Transverse colon (tissue), 4 donors: ENCODE measurements at regions not wholly inside any gene's neighbourhood (a gene's known extent, or its start where the extent isn't known, plus 50 kb on each side); places are given as distances from the start of the nearest gene placed in this dataset.

Source experiments
- DNase-seq: peaks from one replicate; pipeline ENCODE4 v3.0.0-alpha.2; 2019
- H3K27ac ChIP-seq, 4 donors: fragments of 200-600 bp; sonication (generic); 2 replicates each; pipeline ENCODE4 v1.5.1; 2016 to 2018; ENCODE audit warnings: inconsistent platforms in 4 of 4
- H3K27me3 ChIP-seq: fragments of 200-600 bp; sonication (generic); 2 replicates; pipeline ENCODE4 v1.5.1; 2017; ENCODE audit warnings: inconsistent platforms
- H3K36me3 ChIP-seq, 4 donors: fragments of 200-600 bp; sonication (generic); 2 replicates each; pipeline ENCODE4 v1.5.1; 2017 to 2019; ENCODE audit warnings: inconsistent platforms in 4 of 4
- H3K4me1 ChIP-seq, 4 donors: fragments of 200-600 bp; sonication (generic); 2 replicates each; pipeline ENCODE4 v1.5.1; 2017 to 2020; ENCODE audit warnings: inconsistent platforms in 4 of 4
- H3K4me3 ChIP-seq, 4 donors: fragments of 200-600 bp; sonication (generic); 1 replicate in 1 of 4; 2 replicates in 3 of 4; pipeline versions ENCODE4 v1.5.1 to v1.6.1; 2017 to 2019; ENCODE audit warnings: inconsistent platforms in 4 of 4
- H3K9me3 ChIP-seq, 2 donors: fragments of 200-600 bp; sonication (generic); 2 replicates each; pipeline ENCODE4 v1.5.1; 2017 to 2019; ENCODE audit warnings: inconsistent platforms in 2 of 2
- EP300 ChIP-seq: sonication (generic); formaldehyde crosslinking; IDR thresholded peaks from one replicate; pipeline ENCODE4 v1.6.1; 2017; ENCODE audit warnings: antibody characterized with exemption, low read depth
- POLR2A ChIP-seq: fragments of 450-650 bp; IDR thresholded peaks from one replicate; pipeline ENCODE4 v1.6.1; 2016; ENCODE audit warnings: antibody characterized with exemption, mild to moderate bottlenecking, moderate library complexity
- POLR2AphosphoS5 ChIP-seq, 3 donors: sonication (generic); formaldehyde crosslinking; IDR thresholded peaks; one replicate each; pipeline ENCODE4 v1.6.1; 2016; ENCODE audit warnings: antibody characterized with exemption in 3 of 3
- WGBS, 2 donors: methylation state at CpG; one replicate each; pipeline ENCODE4 v1.1.5; 2018; ENCODE audit warnings: low coverage in 1 of 2; 5-methylcytosine and 5-hydroxymethylcytosine counted together
- in situ Hi-C, 4 donors: fragments of 200-750 bp; cut with MboI; loops; one replicate each; pipeline versions ENCODE4 v1.15.0 to v1.15.1; 2017; ENCODE audit warnings: low sequenced_read_pairs in 3 of 4, low pct_ligation_motif_present in 1 of 4, low pct_unique_long_range_greater_than_20kb in 1 of 4
- intact Hi-C: fragments of 100-400 bp; cut with DNase I; formaldehyde crosslinking; loops from one replicate; pipeline ENCODE4 v1.15.1; 2023; ENCODE audit warnings: low total_unique reads
- TF ChIP-seq, protein P1 (sequence below), 5 experiments: fragments of 200-600 bp in 3 of 5; fragments of 450-650 bp in 2 of 5; sonication (generic) in 3 of 5; IDR thresholded peaks; 1 replicate in 2 of 5; 2 replicates in 3 of 5; pipeline ENCODE4 v1.5.1; 2016 to 2017; ENCODE audit warnings: antibody characterized with exemption in 5 of 5, inconsistent platforms in 3 of 5, mild to moderate bottlenecking in 2 of 5, moderate library complexity in 1 of 5

DNA sequence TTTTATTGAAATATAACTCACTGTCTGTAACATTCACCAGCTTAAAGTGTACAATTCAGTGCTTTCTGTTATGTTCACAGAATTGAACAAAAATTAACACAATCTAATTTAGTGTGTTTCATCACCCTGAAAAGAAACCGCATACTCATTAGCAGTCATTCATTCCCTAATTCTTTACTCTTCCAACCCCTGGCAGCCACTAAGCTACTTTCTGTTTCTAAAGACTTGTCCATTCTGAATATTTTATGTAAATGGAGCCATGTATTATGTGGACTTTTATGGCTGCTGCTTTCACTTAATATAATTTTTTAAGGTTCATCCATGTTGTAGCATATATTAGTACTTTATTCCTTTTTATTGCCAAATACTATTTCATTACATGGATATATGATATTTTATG is 94.7 kb upstream of the ATP8A1 start:
- no peaks in the 10 kb centered on the region for H3K36me3 ChIP-seq
- H3K4me3 ChIP-seq: no peak overlapping the region
- H3K4me1 ChIP-seq: no peaks in the 10 kb centered on the region
- in situ Hi-C loops: loop anchor here in 2 of 4 donors (10.0 to 25.0 kb wide), 2 partner anchors 187 to 189 kb away; no protein-coding TSS in a partner anchor
- H3K27me3 ChIP-seq: no peaks in the 10 kb centered on the region
- no peak for DNase-seq
- H3K27ac ChIP-seq: no peak overlapping the region
- intact Hi-C loops: no loop called here
- no peaks in the 10 kb centered on the region for H3K9me3 ChIP-seq
- 91 to 100% methylated on average over 1 of the region's 1 CpG for WGBS, 2 donors
- TF ChIP-seq POLR2A (no peak), POLR2AphosphoS5 (IDR thresholded peaks at IDR 0.05) (no peak), EP300 (no peak)
- TF ChIP-seq, protein P1, sequence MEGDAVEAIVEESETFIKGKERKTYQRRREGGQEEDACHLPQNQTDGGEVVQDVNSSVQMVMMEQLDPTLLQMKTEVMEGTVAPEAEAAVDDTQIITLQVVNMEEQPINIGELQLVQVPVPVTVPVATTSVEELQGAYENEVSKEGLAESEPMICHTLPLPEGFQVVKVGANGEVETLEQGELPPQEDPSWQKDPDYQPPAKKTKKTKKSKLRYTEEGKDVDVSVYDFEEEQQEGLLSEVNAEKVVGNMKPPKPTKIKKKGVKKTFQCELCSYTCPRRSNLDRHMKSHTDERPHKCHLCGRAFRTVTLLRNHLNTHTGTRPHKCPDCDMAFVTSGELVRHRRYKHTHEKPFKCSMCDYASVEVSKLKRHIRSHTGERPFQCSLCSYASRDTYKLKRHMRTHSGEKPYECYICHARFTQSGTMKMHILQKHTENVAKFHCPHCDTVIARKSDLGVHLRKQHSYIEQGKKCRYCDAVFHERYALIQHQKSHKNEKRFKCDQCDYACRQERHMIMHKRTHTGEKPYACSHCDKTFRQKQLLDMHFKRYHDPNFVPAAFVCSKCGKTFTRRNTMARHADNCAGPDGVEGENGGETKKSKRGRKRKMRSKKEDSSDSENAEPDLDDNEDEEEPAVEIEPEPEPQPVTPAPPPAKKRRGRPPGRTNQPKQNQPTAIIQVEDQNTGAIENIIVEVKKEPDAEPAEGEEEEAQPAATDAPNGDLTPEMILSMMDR (IDR thresholded peaks at IDR 0.05): no peak

DNA sequence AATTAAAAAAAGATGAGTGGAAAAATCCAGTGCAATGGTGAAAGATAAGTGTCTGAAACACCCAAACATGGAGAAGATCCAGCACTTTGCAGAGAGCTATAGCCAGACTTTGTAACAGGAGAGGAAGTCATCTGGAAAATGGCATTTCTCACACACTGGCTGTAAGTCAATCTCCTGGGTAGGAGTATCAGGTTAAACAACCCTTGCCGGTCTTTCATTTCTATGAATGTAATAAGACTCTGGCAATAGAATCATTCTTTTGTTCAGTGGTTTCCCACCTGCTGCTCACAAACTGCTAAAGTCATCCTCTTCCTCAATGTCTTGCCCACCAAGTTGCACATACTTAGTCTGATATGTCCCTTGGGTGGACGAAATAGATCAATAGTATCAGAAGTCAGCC is 94.0 kb upstream of the ATP8A1 start:
- DNase-seq: no peak
- H3K27ac ChIP-seq: no peak overlapping the region
- H3K4me1 ChIP-seq: no peaks in the 10 kb centered on the region
- H3K36me3 ChIP-seq: no peaks in the 10 kb centered on the region
- TF ChIP-seq POLR2A (no peak), POLR2AphosphoS5 (IDR thresholded peaks at IDR 0.05) (no peak), EP300 (no peak)
- TF ChIP-seq, protein P1 (IDR thresholded peaks at IDR 0.05): no peak
- no peak overlapping the region for H3K4me3 ChIP-seq
- intact Hi-C loops (no loop called here), in situ Hi-C loops (loop anchor here in 2 of 4 donors (10.0 to 25.0 kb wide), 2 partner anchors 186 to 189 kb away; no protein-coding TSS in a partner anchor)
- no peaks in the 10 kb centered on the region for H3K9me3 ChIP-seq
- WGBS, 2 donors: 59 to 75% methylated on average over 2 of the region's 2 CpGs
- H3K27me3 ChIP-seq: no peaks in the 10 kb centered on the region

- no peaks in the 10 kb centered on the region for H3K4me1 ChIP-seq
- in situ Hi-C loops: loop anchor here in 2 of 4 donors (10.0 to 25.0 kb wide), 2 partner anchors 185 to 188 kb away; no protein-coding TSS in a partner anchor
- TF ChIP-seq POLR2AphosphoS5 (IDR thresholded peaks at IDR 0.05) (no peak), POLR2A (no peak), EP300 (no peak)
- TF ChIP-seq, protein P1 (IDR thresholded peaks at IDR 0.05): peak in 1 of 5 experiments; percentile 13
- WGBS, 2 donors: 60 to 69% methylated on average over 1 of the region's 1 CpG
- DNase-seq: no peak
- no peak overlapping the region for H3K27ac ChIP-seq
- H3K36me3 ChIP-seq: no peaks in the 10 kb centered on the region
- H3K4me3 ChIP-seq: no peak overlapping the region
- H3K9me3 ChIP-seq: no peaks in the 10 kb centered on the region
- intact Hi-C loops: no loop called here
- H3K27me3 ChIP-seq: no peaks in the 10 kb centered on the region
Measured at GRCh38 chr4:42750091-42750490, 93.2 kb upstream of the ATP8A1 start.

GRCh38 chr4:42747971-42748370 is 91.1 kb upstream of the ATP8A1 start:
- 77 to 94% methylated on average over 2 of the region's 2 CpGs for WGBS, 2 donors
- TF ChIP-seq POLR2A (no peak), POLR2AphosphoS5 (IDR thresholded peaks at IDR 0.05) (no peak), EP300 (no peak)
- TF ChIP-seq, protein P1 (IDR thresholded peaks at IDR 0.05): no peak
- no peaks in the 10 kb centered on the region for H3K9me3 ChIP-seq
- no peaks in the 10 kb centered on the region for H3K27me3 ChIP-seq
- DNase-seq: no peak
- no peaks in the 10 kb centered on the region for H3K36me3 ChIP-seq
- in situ Hi-C loops: no loop called here
- H3K4me3 ChIP-seq: no peak overlapping the region
- intact Hi-C loops: no loop called here
- no peaks in the 10 kb centered on the region for H3K4me1 ChIP-seq
- no peak overlapping the region for H3K27ac ChIP-seq
